ENCODE measurements at regions not wholly inside any gene's neighbourhood (a gene's known extent, or its start where the extent isn't known, plus 50 kb on each side); places are given as distances from the start of the nearest gene placed in this dataset.
"Not testable (repeated sequence)": the region's sequence is repeated elsewhere in the genome, so short reads cannot be mapped to it uniquely, and the experiment has no call there.

GRCh38 chr13:65387743-65388347, 1842.3 kb downstream of the PCDH9 start:
- DNase-seq, result no peak

- no peak for DNase-seq
These were observed 1851.1 kb downstream of the PCDH9 start for GRCh38 chr13:65378943-65379519.

- DNase-seq, result no peak
These were observed 1851.7 kb downstream of the PCDH9 start for GRCh38 chr13:65378484-65378883.

GRCh38 chr13:65368832-65369231, 1861.3 kb downstream of the PCDH9 start:
- DNase-seq, result no peak

- DNase-seq, result no peak
These were observed 1876.2 kb downstream of the PCDH9 start for GRCh38 chr13:65353951-65354350.

- not testable (repeated sequence) for DNase-seq
These were observed 1877.0 kb downstream of the PCDH9 start for GRCh38 chr13:65353150-65353549.

- DNase-seq, result no peak
These were observed 1882.6 kb downstream of the PCDH9 start for GRCh38 chr13:65347420-65348030.

GRCh38 chr13:65343898-65344663, 1886.1 kb downstream of the PCDH9 start:
- DNase-seq, result no peak

GRCh38 chr13:65342541-65343337, 1887.4 kb downstream of the PCDH9 start:
- DNase-seq, result no peak

- DNase-seq, result no peak
These were observed 1890.9 kb downstream of the PCDH9 start for GRCh38 chr13:65339241-65339640.

- no peak for DNase-seq
These were observed 1893.2 kb downstream of the PCDH9 start for GRCh38 chr13:65336916-65337315.

- DNase-seq, result no peak
These were observed 1893.9 kb downstream of the PCDH9 start for GRCh38 chr13:65336087-65336749.

- DNase-seq, result no peak
These were observed 1899.4 kb downstream of the PCDH9 start for GRCh38 chr13:65330691-65331090.

- no peak for DNase-seq
These were observed 1899.8 kb downstream of the PCDH9 start for GRCh38 chr13:65330287-65330686.

- DNase-seq, result not testable (repeated sequence)
These were observed 1906.9 kb downstream of the PCDH9 start for GRCh38 chr13:65323192-65323591.

GRCh38 chr13:65321423-65321822, 1908.7 kb downstream of the PCDH9 start:
- not testable (repeated sequence) for DNase-seq

- no peak for DNase-seq
These were observed 1916.1 kb downstream of the PCDH9 start for GRCh38 chr13:65314008-65314407.

GRCh38 chr13:65310663-65311328, 1919.3 kb downstream of the PCDH9 start:
- DNase-seq, result no peak

- DNase-seq, result no peak
These were observed 1920.2 kb downstream of the PCDH9 start for GRCh38 chr13:65309906-65310305.

GRCh38 chr13:65308729-65309128, 1921.4 kb downstream of the PCDH9 start:
- not testable (repeated sequence) for DNase-seq

GRCh38 chr13:65307056-65307455, 1923.1 kb downstream of the PCDH9 start:
- DNase-seq, result no peak
